ENCODE measurements at regions not wholly inside any gene's neighbourhood (a gene's known extent, or its start where the extent isn't known, plus 50 kb on each side); places are given as distances from the start of the nearest gene placed in this dataset.
"Not testable (repeated sequence)": the region's sequence is repeated elsewhere in the genome, so short reads cannot be mapped to it uniquely, and the experiment has no call there.

- not testable (repeated sequence) for DNase-seq (ENCODE audit: low spot score)
Measured at GRCh38 chr20:26373066-26373465, 676.4 kb upstream of the ZNF337 start.

- no peak for DNase-seq (ENCODE audit: low spot score)
Measured at GRCh38 chr20:26354511-26354910, 657.9 kb upstream of the ZNF337 start.

DNA sequence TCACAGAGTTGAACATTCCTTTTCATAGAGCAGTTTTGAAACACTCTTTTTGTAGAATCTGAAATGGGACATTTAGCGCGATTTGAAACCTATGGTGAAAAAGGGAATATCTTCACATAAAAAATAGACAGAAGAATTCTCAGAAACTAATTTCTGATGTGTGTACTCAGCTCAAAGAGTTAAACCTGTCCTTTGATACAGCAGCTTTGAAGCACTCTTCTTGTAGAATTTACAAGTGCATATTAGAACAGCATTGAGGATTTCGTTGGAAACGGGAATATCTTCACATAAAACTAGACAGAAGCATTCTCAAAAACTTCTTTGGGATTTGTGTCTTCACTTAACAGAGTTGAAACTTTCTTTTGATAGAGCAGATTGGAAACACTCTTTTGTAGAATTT is 650.7 kb upstream of the ZNF337 start:
- no peak for DNase-seq (ENCODE audit: low spot score)

GRCh38 chr20:26340460-26341065 is 643.9 kb upstream of the ZNF337 start:
- not testable (repeated sequence) for DNase-seq (ENCODE audit: low spot score)

DNA sequence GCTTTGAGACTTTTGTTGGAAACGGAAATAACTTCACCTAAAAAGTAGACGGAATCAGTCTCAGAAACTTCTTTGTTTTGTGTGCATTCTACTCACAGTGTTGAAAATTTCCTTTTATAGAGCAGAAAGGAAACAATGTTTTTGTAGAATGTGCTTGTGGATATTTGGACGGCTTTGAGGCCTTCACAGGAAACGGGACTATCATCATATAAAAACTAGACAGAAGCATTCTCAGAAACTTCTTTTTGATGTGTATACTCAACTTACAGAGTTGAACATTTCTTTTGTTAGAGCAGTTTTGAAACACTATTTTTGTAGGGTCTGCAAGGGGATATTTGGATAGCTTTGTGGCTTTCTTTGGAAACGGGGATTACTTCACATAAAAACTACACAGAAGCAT is 627.5 kb upstream of the ZNF337 start:
- DNase-seq (ENCODE audit: low spot score) = no peak

DNA sequence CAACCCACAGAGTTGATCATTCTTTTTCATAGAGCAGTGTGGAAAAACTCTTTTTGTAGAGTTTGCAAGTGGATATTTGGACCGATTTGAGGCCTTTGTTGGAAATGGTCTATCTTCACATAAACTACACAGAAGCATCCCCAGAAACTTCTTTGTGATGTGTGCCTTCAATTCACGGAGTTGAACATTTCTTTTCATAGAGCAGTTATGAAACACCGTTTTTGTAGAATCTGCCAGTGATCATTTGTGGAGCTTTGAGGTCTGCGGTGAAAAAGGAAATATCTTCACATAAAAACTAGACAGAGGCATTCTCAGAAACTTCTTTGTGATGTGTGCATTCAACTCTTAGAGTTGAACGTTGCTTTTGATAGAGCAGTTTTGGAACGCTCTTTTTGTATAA is 618.4 kb upstream of the ZNF337 start:
- no peak for DNase-seq (ENCODE audit: low spot score)

- DNase-seq (ENCODE audit: low spot score) = not testable (repeated sequence)
Measured at GRCh38 chr20:26309720-26310119, 613.1 kb upstream of the ZNF337 start.

DNA sequence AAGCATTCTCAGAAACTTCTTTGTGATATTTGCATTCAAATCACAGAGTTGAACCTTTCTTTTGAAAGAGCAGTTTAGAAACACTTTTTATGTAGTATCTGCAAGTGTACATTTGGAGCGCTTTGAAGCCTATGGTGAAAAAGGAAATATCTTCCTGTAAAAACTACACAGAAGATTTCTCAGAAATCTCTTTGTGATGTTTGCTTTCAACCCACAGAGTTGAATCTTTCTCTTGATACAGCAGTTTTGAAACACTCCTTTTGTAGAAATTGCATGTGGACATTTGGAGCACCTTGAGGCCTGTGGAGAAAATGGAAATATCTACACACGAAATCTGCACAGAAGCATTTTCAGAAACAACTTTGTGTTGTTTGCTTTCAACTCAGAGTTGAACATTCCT is 612.3 kb upstream of the ZNF337 start:
- DNase-seq (ENCODE audit: low spot score) = no peak

GRCh38 chr20:26295006-26295405 is 598.4 kb upstream of the ZNF337 start:
- no peak for DNase-seq (ENCODE audit: low spot score)

GRCh38 chr20:26288379-26289061 is 591.9 kb upstream of the ZNF337 start:
- not testable (repeated sequence) for DNase-seq (ENCODE audit: low spot score)

DNA sequence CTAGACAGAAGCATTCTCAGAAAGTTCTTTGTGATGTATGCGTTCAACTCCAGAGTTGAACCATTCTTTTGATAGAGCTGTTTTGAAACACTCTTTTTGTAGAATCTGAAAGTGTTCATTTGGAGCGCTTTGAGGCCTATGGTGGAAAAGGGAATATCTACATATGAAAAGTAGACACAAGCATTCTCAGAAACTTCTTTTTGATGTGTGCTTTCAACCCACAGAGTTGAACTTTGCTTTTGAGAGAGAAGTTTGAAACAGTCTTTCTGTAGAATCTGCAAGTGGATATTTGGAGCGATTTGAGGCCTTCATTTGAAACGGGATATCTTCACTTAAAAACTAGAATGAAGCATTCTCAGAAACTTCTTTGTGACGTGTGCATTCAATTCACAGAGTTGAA is 582.6 kb upstream of the ZNF337 start:
- no peak for DNase-seq (ENCODE audit: low spot score)

- no peak for DNase-seq (ENCODE audit: low spot score)
Measured at GRCh38 chr20:26277339-26277738, 580.7 kb upstream of the ZNF337 start.

- no peak for DNase-seq (ENCODE audit: low spot score)
Measured at GRCh38 chr20:26276554-26277210, 580.0 kb upstream of the ZNF337 start.

DNA sequence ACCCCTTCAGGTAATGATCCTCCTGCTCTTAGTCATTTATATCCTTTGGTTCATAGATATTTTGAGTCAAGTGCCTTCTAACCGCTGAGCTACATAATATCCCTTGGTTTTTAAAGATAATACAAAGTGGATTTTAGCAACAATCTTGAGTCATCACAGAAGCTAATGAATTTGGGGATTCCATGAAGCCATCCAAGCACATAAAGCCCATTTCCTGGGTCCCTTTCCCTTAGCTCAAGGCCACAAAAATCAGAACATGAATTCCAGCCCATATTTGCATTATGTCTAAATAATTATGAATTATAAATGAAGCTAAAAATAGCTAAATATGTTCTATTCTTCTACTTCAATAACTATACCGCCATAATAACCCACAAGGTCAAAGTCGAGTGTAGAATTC is 572.1 kb upstream of the ZNF337 start:
- not testable (repeated sequence) for DNase-seq (ENCODE audit: low spot score)

- not testable (repeated sequence) for DNase-seq (ENCODE audit: low spot score)
Measured at GRCh38 chr20:26260925-26261324, 564.3 kb upstream of the ZNF337 start.

DNA sequence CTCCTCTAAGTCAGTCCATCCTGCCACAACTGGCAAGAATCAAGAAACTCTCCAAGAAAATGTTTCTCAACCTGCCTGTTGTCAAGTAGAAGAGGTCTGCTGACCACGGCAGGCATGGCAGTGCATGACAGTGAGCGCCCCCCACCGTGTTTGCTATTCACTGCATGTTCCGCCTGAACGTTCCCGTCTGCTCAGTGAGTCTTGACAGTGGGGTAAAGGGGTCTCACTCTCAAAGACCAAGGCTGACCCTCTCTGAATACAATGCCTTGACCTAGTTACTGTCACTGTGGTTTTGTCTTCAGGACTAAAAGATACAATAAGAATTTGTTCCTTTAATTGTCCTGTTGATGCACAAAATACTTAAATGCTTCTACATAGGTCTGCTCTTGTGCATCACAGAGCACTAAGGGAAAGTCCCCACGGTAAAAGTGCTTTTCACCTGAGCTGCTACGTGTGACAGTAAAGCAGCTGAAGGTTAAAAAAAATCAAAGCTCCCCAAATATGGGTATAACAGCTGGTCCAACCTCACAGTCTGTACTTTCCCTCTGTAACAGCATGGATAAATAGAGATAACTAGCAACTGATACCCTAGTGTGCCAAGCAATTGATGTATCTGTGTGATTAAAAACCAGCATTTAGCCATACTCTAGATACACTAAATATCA is 555.8 kb upstream of the ZNF337 start:
- DNase-seq (ENCODE audit: low spot score) = not testable (repeated sequence)

- DNase-seq (ENCODE audit: low spot score) = not testable (repeated sequence)
Measured at GRCh38 chr20:26251376-26251775, 554.7 kb upstream of the ZNF337 start.

- DNase-seq (ENCODE audit: low spot score) = not testable (repeated sequence)
Measured at GRCh38 chr20:26250249-26251114, 553.8 kb upstream of the ZNF337 start.

DNA sequence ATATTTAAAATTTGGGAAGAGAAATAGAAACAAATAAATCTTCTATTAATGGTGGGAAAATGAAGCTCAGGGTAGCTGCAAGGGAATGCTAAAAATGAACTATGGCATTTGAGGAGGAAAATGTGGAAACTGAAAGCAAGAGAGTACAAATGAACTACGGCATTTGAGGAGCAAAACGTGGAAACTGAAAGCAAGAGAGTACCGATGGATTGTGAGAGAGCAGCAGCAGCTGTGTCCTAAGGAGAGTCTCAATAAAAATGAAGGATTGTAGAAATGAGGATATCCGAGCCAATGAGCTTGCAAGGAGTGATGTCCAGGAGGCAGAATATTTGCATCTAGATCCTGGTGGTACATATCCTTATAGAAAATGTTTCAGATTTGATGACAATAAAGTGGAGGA is 547.1 kb upstream of the ZNF337 start:
- DNase-seq (ENCODE audit: low spot score) = no peak

DNA sequence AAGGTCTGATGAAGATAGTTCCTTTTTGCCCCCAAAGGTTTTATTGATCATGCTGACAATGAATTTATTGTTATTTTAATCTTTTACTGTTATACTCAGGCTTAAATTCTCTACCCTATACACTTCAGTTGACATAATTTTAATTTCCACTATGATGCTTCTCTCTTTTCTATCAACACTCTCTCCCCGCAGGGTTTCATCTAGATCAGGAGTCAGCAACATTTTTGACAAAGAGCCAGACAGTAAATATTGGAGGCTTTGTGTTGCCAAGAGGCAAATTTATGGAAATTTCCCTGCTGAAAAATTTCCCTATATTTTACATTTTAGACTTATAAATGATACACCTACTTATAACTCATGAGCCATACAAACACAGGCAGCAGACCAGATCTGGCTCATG is 524.0 kb upstream of the ZNF337 start:
- not testable (repeated sequence) for DNase-seq (ENCODE audit: low spot score)

GRCh38 chr20:26219546-26219945 is 522.9 kb upstream of the ZNF337 start:
- DNase-seq (ENCODE audit: low spot score) = not testable (repeated sequence)

DNA sequence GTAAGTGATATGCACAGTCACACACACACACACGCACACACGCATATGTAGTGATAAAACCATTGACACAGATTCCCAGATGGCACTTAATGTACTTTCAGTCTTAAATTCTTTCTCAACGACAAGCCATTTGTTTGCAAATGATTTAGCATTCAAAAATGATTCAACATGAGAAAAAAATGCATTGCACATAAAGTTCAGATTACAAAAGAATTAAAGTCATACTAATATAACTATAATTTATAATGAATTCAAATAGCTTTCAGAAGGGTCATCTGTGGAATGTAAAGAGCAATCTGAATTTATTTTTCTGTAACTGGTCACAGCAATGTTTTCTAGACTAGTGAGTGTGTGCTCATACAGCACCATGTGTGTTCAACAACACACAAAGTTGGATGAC is 521.6 kb upstream of the ZNF337 start:
- DNase-seq (ENCODE audit: low spot score) = no peak

Measured in cerebellar cortex (tissue), 1 donor.